Suprapubic skin (tissue), 4 donors: ENCODE measurements at regions not wholly inside any gene's neighbourhood (a gene's known extent, or its start where the extent isn't known, plus 50 kb on each side); places are given as distances from the start of the nearest gene placed in this dataset.

Experiments used
- DNase-seq, 2 donors: peaks; one replicate each; pipeline ENCODE4 v3.0.0-alpha.2; 2019; ENCODE audit warnings: low spot score in 2 of 2
- H3K27ac ChIP-seq: fragments of 200-600 bp; sonication (generic); one replicate; pipeline ENCODE4 v1.5.1; 2019
- H3K27me3 ChIP-seq: fragments of 200-600 bp; sonication (generic); one replicate; pipeline ENCODE4 v1.5.1; 2019
- H3K36me3 ChIP-seq: fragments of 200-600 bp; sonication (generic); one replicate; pipeline ENCODE4 v1.5.1; 2019
- H3K4me1 ChIP-seq: fragments of 200-600 bp; sonication (generic); one replicate; pipeline ENCODE4 v1.5.1; 2019
- H3K4me3 ChIP-seq: fragments of 200-600 bp; sonication (generic); one replicate; pipeline ENCODE4 v1.5.1; 2019; ENCODE audit warnings: mild to moderate bottlenecking
- H3K9me3 ChIP-seq: fragments of 200-600 bp; sonication (generic); one replicate; pipeline ENCODE4 v1.5.1; 2019
- CTCF ChIP-seq, 2 donors: fragments of 200-600 bp in 1 of 2; fragments of 450-650 bp in 1 of 2; sonication (generic) in 1 of 2; IDR thresholded peaks; one replicate each; pipeline ENCODE4 v1.5.1; 2016 to 2019; ENCODE audit warnings: antibody characterized with exemption in 2 of 2, mild to moderate bottlenecking in 1 of 2, moderate library complexity in 1 of 2
- EP300 ChIP-seq: sonication (generic); formaldehyde crosslinking; IDR thresholded peaks from one replicate; pipeline ENCODE4 v1.6.1; 2017; ENCODE audit warnings: antibody characterized with exemption
- POLR2A ChIP-seq, 2 donors: fragments of 450-650 bp; IDR thresholded peaks; one replicate each; pipeline ENCODE4 v1.6.1; 2017; ENCODE audit warnings: antibody characterized with exemption in 2 of 2, mild to moderate bottlenecking in 2 of 2, moderate library complexity in 2 of 2
- POLR2AphosphoS5 ChIP-seq, 3 donors: sonication (generic); formaldehyde crosslinking; IDR thresholded peaks; one replicate each; pipeline ENCODE4 v1.6.1; 2017; ENCODE audit warnings: antibody characterized with exemption in 3 of 3
- WGBS: methylation state at CpG from one replicate; pipeline ENCODE4 v1.1.5; 2018; 5-methylcytosine and 5-hydroxymethylcytosine counted together

- H3K9me3 ChIP-seq = no peaks in the 10 kb centered on the region
- no peak for DNase-seq
- H3K4me1 ChIP-seq = peaks cover 14% of the 10 kb centered on the region
- 85% methylated on average over 10 of the region's 10 CpGs for WGBS
- no peak overlapping the region for H3K4me3 ChIP-seq
- no peaks in the 10 kb centered on the region for H3K36me3 ChIP-seq
- H3K27ac ChIP-seq = no peak overlapping the region
- H3K27me3 ChIP-seq = no peaks in the 10 kb centered on the region
- TF ChIP-seq EP300 (no peak), CTCF (IDR thresholded peaks at IDR 0.05) (no peak), POLR2A (IDR thresholded peaks at IDR 0.05) (no peak), POLR2AphosphoS5 (IDR thresholded peaks at IDR 0.05) (no peak)
Observed at GRCh38 chr2:8317418-8317817, 364.4 kb upstream of the ID2 start.

GRCh38 chr2:8319219-8319618, 362.6 kb upstream of the ID2 start:
- no peaks in the 10 kb centered on the region for H3K9me3 ChIP-seq
- no peak for TF ChIP-seq POLR2A (IDR thresholded peaks at IDR 0.05)
- no peak for TF ChIP-seq CTCF (IDR thresholded peaks at IDR 0.05)
- no peak for TF ChIP-seq POLR2AphosphoS5 (IDR thresholded peaks at IDR 0.05)
- no peak for TF ChIP-seq EP300
- peaks cover 2% of the 10 kb centered on the region for H3K4me1 ChIP-seq
- no peak for DNase-seq
- H3K36me3 ChIP-seq = no peaks in the 10 kb centered on the region
- H3K27me3 ChIP-seq = no peaks in the 10 kb centered on the region
- H3K4me3 ChIP-seq = no peak overlapping the region
- 32% methylated on average over 2 of the region's 2 CpGs for WGBS
- no peak overlapping the region for H3K27ac ChIP-seq

- DNase-seq = no peak
- H3K9me3 ChIP-seq = no peaks in the 10 kb centered on the region
- no peak for TF ChIP-seq POLR2A (IDR thresholded peaks at IDR 0.05)
- no peak for TF ChIP-seq POLR2AphosphoS5 (IDR thresholded peaks at IDR 0.05)
- no peak for TF ChIP-seq CTCF (IDR thresholded peaks at IDR 0.05)
- no peak for TF ChIP-seq EP300
- no peaks in the 10 kb centered on the region for H3K27me3 ChIP-seq
- H3K36me3 ChIP-seq = no peaks in the 10 kb centered on the region
- no peak overlapping the region for H3K27ac ChIP-seq
- no peak overlapping the region for H3K4me3 ChIP-seq
- H3K4me1 ChIP-seq = peaks cover 2% of the 10 kb centered on the region
- WGBS = 78% methylated on average over 6 of the region's 6 CpGs
Observed at GRCh38 chr2:8320311-8321066, 361.4 kb upstream of the ID2 start.

- WGBS = 74% methylated on average over 4 of the region's 4 CpGs
Observed at GRCh38 chr2:8322634-8323033, 359.2 kb upstream of the ID2 start.

GRCh38 chr2:8324164-8324856, 357.5 kb upstream of the ID2 start:
- Histone ChIP-seq H3K27me3 (no peaks in the 10 kb centered on the region), H3K36me3 (no peaks in the 10 kb centered on the region), H3K4me1 (no peaks in the 10 kb centered on the region), H3K9me3 (no peaks in the 10 kb centered on the region), H3K27ac (no peak overlapping the region), H3K4me3 (no peak overlapping the region)
- no peak for TF ChIP-seq POLR2AphosphoS5 (IDR thresholded peaks at IDR 0.05)
- TF ChIP-seq CTCF (IDR thresholded peaks at IDR 0.05) = no peak
- no peak for TF ChIP-seq EP300
- no peak for TF ChIP-seq POLR2A (IDR thresholded peaks at IDR 0.05)
- 62% methylated on average over 11 of the region's 11 CpGs for WGBS
- DNase-seq = no peak

More at GRCh38 chr2:8322634-8323033, 359.2 kb upstream of the ID2 start:
- DNase-seq = no peak
- Histone ChIP-seq H3K36me3 (no peaks in the 10 kb centered on the region), H3K4me1 (no peaks in the 10 kb centered on the region), H3K27me3 (no peaks in the 10 kb centered on the region), H3K27ac (no peak overlapping the region), H3K4me3 (no peak overlapping the region), H3K9me3 (no peaks in the 10 kb centered on the region)
- TF ChIP-seq POLR2AphosphoS5 (IDR thresholded peaks at IDR 0.05) (no peak), POLR2A (IDR thresholded peaks at IDR 0.05) (no peak)
